ENCODE measurements at regions not wholly inside any gene's neighbourhood (a gene's known extent, or its start where the extent isn't known, plus 50 kb on each side); places are given as distances from the start of the nearest gene placed in this dataset.

DNA sequence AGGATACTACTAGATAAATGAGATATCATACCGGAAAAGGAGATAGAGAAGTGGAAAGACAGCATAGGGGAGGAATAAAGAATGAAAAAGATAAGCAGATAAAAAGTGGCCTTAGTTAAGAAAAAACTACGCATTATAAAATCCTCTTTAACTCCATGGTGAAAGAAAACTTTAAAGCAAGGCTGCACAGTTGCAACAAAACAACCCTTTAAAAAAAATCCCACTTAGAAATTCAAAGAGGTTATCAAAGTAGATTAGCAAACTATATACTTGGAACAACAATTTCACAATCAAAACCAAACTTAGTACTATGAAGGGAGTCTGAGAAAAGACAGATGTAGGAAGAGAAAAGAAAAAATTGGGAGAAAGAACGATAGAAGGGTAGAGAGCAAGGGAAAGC lies 133.4 kb upstream of the OSR1 start:
- TF ChIP-seq POLR2AphosphoS5 (IDR thresholded peaks at IDR 0.05; ENCODE audit: low read depth, low read length) (no peak), FOXP2 (optimal IDR thresholded peaks at IDR 0.05; ENCODE audit: borderline replicate concordance, extremely low read depth, extremely low read length, insufficient read depth) (no peak), TAF1 (IDR thresholded peaks at IDR 0.05; ENCODE audit: borderline replicate concordance, insufficient read depth, low read length) (no peak), SIN3A (IDR thresholded peaks at IDR 0.05; ENCODE audit: borderline replicate concordance, insufficient read depth, low read length) (no peak)
- TF ChIP-seq, protein P1, sequence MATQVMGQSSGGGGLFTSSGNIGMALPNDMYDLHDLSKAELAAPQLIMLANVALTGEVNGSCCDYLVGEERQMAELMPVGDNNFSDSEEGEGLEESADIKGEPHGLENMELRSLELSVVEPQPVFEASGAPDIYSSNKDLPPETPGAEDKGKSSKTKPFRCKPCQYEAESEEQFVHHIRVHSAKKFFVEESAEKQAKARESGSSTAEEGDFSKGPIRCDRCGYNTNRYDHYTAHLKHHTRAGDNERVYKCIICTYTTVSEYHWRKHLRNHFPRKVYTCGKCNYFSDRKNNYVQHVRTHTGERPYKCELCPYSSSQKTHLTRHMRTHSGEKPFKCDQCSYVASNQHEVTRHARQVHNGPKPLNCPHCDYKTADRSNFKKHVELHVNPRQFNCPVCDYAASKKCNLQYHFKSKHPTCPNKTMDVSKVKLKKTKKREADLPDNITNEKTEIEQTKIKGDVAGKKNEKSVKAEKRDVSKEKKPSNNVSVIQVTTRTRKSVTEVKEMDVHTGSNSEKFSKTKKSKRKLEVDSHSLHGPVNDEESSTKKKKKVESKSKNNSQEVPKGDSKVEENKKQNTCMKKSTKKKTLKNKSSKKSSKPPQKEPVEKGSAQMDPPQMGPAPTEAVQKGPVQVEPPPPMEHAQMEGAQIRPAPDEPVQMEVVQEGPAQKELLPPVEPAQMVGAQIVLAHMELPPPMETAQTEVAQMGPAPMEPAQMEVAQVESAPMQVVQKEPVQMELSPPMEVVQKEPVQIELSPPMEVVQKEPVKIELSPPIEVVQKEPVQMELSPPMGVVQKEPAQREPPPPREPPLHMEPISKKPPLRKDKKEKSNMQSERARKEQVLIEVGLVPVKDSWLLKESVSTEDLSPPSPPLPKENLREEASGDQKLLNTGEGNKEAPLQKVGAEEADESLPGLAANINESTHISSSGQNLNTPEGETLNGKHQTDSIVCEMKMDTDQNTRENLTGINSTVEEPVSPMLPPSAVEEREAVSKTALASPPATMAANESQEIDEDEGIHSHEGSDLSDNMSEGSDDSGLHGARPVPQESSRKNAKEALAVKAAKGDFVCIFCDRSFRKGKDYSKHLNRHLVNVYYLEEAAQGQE (IDR thresholded peaks at IDR 0.05; ENCODE audit: insufficient read depth in 1 of 2, low read depth in 2 of 2, low read length in 2 of 2) = no peak

All from PFSK-1 (cell line).